Eye (tissue), 1 donor: ENCODE measurements at regions not wholly inside any gene's neighbourhood (a gene's known extent, or its start where the extent isn't known, plus 50 kb on each side); places are given as distances from the start of the nearest gene placed in this dataset.

ENCODE experiments used
- DNase-seq: peaks from one replicate; pipeline ENCODE4 v3.0.0-alpha.2; 2015

DNA sequence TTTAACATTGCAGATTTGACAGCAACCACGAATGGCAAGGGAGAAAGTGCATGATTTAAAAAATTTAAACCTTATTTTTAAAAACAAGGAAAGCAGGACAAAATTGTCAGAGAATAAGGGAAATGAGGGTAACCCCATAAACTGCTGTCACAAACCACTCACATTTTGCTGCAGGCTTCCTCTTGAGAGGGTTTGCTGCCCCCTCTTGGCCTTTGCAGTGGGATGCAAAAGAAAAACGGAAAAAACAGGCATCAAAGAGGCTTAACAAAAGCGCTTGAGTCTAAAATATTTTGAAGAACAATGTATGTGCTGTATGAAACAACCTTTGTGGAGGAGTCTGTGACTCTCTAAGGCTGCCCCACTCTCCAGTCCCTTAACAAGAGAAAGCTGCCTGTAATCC lies 91.6 kb downstream of the TMX3 start:
- peak; percentile 89 for DNase-seq

DNA sequence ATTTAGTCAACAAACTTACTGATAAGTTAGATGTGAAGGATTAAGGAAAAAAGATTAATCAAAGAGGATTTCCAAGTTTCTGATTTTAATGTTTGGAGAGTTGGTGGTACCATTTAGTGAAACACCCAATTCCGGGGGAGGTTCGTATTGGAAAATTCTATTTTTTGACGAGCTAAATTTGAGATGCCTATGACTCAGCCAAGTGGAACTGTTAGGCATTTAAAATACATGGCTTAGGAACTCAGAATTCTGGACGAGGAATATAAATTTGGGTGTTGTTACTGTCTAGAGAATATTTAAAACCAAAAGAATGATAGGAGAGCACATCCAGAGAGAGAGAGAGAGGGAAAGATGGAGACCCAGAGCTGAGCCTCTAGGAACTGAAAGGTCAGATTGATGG lies 103.6 kb downstream of the TMX3 start:
- DNase-seq = no peak

DNA sequence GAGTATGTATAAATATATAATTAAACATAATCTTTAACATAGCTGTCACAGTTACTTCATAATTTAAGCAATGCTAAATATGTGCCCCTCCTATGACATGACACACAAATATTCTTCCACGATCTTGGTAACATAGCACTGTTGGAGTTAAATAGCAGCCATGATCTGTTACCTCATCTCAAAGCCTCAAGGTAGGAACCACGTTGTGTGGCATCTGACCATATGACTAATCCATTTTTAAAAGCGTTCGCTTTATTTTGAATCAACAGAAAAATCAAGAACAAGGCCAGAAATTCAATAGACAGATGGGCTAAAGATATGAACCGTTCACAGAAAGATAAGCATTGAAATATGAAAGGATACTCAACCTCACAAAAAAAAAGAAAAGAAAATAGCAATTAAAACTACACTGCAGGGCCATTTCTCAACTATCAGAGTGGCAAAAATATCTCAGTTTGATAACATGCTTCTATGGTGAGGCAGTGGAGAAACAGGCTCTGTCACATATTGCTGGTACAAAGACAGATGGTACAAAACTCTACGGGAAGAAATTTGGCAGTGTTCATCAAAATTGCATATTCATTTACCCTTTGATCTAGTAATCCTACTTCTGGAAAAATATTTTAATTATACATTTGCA lies 105.9 kb downstream of the TMX3 start:
- no peak for DNase-seq

DNA sequence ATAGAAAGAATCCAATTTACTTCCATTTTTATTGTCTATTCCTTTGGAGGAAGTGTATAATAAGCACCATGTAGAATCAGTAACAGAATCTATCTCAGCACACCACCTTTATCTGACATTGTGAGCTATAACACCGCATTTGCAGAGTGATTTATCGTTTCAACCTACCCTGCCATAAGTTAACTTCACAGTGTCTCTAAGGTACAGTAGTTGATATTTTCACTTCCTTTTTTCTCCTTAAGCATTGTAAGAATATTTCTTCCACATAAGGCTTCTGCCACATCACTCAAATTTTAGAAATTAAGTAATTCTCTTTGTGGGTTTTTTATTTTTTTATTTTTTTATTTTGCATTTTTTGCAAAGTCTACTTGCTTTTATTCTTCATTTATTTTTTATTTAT lies 107.1 kb downstream of the TMX3 start:
- DNase-seq = no peak

DNA sequence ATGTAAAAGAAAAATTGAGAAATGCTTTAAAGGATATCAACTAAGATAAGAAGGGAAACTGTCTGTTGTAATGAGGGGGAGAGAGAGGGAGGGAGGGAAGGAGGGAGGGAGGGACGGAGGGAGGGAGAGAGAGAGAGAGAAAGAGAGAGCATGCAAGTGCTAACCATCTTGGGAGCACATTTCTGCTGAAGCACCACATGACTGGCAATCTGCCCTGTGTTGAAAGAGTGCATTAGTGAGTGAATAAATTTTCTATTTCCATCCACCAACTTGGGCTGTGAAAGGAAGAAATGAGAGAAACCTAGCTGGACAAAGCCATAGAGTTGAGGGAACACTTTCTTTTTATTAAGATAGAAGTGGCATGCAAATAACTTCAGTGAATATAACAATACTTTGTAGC lies 110.7 kb downstream of the TMX3 start:
- DNase-seq = no peak

DNA sequence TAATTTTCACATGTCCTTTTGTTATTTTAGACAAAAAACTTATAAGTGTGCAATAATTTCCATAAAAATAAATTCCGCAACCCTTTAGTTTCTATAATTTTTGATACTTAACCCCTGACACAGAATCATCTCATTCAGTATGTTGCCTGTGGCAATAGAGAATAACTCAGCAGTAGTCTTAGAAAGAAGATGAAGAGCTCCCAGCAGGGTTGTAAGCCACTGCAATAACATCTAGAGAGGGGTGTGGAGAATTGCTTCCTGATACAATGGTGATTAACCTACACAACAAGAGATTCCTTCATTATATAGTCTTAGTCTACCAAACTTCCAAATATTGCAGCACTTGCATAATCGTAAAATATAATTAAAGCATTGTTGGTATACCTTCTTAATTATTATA lies 118.9 kb downstream of the TMX3 start:
- DNase-seq = no peak

DNA sequence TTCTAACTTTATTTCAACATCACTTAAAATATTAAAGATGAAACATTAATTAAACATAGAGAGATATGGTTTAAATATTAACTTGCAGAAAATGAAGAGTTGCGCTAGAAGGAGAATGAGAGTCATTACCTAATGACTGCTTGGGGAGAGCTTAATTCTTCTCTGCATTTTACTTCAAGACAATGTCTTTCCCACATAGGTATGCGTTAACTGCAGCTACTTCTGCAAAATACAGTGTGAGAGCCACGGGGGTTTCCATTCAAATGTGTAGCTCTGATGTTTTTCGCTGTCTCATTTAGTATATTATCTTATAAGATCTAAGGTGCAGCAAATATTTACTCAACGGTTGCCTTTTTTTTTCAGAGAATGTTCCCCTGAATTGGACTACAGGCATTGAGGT lies 126.7 kb downstream of the TMX3 start:
- DNase-seq = no peak

DNA sequence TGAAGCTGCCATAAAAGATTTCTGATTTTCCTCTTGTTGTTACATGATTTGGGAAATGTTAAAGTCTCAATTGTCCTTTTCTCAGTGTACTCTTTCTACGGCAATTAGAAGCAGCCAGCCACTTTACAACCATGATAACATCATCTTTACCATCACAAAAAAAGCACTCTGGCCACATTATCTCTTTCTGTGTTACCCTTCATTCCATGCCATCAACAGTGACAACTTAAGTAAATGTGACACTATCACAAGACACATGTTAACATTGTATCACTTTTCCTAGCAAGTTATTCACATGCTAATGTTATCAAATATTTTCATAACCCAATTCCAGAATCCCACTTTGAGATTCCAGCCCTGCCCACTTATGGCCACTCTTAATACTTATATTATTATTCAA lies 131.2 kb downstream of the TMX3 start:
- DNase-seq = no peak

DNA sequence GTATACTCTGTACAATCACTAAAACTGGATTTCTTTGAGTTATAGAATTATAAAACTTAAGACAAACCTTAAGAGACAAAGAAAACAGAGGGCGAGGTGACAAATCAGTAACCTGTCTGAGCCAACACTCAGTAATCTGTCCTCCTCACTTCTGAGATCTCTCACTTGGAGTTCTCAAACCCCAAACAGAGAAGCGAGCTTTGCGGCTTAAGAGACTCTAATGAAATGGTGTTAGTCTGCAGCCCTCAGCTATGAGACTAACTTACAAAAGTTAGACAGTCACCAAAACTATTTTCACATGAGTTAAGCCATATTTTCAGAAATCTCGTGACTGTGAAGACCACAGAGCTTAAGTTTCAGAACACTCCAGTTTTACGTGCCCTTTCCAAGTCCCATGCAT lies 140.6 kb downstream of the TMX3 start:
- no peak for DNase-seq

DNA sequence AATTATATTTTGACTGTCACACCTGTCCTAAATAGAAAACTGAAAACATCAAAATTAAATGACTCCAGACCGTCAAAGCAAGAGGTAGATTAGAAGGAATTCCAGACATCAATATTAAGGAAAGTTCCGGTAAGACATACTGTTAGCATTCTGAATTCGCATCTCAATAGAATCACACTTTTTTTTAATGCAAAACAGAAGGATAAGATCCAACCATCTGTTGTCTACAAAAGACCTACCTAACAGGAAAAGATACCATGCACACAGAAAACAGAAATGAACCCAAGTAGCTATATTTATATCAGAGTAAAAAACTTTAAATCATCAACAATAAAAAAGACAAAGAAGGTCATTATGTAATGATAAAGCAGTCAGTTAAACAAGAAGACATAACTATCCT lies 145.0 kb downstream of the TMX3 start:
- DNase-seq = no peak

DNA sequence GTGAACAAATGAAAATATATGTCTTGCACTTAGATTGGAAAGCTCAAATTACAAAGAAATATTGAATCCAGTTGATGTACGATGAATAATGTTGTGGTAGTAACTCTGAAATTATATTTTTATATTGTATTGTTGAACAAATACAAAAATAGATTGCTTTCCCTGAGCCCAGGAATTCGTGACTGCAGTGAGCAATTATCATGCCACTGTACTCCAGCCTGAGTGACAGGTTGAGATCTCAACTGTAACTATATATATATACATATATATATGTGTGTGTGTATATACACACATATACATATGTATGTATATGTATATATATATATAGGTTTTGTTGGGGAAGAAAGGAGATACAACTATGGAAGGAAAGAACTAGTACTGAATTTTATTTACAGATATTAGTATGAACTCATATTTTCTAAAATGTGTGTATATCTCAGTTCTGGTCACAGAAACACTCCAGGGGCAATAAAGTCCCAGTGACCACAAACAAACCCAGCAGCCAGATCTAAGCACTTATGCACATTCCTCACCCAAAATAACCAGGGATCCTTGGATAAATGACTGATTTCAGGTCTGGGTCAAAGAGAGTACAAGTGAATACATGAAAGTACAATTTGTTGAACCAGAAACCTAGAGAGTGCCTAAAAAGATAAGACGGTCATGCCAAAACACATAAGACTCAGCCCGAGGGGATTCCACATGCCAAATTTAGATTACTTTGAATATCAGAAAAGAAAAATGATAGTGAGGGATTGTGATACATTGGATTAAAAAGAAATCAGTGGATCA lies 146.3 kb downstream of the TMX3 start:
- DNase-seq = no peak

DNA sequence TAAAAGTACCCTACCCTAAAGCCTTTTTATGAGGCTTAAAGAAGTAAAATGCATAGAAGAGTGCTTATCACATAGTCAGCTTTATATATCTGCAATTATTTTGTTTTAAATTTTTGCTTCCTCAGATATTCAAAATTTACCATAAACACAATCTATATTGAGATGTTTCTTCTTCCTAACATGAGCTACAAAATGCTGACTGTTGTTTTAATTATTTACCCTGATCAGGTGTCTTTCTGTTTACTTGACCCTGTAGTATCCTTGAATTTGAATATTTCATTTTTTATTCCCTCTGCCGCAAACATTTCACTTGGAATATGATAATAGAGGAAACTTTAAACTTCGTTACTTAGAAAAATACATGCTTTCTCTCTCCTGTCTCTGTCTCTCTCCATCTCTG lies 147.9 kb downstream of the TMX3 start:
- no peak for DNase-seq

DNA sequence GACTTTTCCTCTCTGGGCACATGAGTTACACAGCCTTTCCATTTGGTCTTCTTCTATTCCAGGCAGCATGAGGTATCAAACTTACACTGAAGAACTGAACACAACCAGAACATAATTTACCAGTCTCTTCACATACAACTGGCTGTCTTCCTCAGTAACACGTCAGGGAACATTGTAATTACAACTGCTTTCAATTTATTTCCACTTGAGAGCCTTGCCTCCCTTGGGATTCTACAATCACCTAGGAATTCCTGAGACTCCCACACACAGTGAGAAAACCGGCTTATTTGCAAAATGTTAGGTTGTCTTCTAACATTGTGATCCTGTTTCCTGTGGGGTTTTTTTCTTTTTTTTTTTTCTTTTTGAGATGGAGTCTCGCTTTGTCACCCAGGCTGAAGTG lies 149.9 kb downstream of the TMX3 start:
- DNase-seq = peak; percentile 8

DNA sequence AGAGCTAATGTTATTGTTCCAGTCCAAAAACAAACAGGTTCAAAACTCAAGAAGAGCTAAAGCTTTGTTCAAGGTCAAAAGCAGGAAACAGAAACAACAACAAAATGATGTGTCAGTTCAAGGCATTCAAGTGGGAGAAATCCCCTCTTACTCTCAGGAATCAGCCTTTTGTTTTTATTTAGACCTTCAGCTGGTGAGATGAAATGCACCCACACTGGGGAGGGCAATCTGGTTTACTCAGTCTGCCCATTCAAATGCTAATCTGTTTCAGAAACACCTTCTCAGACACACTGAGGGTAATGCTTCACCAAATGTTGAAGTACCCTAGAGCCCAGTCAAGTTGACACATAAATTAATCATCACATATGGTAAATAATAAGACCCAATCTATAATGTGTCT lies 150.6 kb downstream of the TMX3 start:
- DNase-seq = no peak

DNA sequence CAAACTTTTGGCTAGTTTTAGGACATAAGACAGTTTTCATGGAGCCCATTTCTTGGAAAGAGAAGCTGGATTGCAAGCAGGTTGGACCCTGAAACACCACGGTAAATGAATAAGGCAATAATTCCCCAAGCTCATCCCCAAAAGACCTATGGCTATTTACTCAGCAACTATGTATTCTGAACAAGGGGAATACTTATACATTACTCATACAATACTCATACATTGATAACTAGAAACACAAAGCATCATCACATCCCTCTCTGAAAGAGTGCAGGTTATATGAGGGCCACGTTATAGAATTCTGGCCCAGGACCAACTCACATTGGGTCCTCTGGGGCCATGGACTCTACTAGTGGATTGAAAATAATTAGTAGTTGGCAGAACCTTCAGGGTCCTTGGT lies 154.8 kb downstream of the TMX3 start:
- DNase-seq = no peak

DNA sequence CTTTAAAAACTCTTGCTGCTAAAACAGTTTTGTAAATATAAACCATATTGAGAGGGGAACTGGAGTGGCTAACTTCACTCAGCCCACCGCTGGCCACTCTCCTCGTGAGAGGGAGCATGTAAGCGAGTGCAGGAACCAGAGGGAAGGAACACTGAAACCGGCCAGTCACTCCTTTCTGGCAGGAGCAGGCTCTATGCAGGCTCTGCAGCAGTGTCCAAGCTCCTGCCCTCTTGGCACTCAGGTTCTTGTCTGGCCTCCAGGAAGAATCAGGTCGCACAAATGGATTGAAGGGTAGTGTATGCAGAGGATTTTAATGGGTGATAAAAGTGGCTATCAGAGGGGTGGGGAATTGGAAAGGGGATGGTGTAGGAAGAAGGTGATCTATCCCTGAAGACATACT lies 157.7 kb downstream of the TMX3 start:
- DNase-seq = no peak

DNA sequence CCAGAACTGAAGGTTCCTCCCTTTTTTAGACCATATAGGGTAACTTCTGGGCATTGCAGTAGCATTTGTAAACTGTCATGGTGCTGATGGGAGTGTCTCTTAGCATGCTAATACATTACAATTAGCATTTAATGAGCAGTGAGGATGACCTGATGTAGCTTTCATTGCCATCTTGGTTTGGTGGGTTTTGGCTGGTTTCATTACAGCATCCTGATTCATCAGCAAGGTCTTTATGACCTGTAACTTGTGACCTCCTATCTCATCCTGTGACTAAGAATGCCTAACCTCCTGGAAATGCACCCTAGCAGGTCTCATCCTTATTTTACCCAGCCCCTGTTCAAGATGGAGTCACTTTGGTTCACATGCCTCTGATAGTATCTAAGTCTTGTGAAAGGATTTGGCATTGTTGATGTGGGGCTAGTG lies 159.0 kb downstream of the TMX3 start:
- no peak for DNase-seq

DNA sequence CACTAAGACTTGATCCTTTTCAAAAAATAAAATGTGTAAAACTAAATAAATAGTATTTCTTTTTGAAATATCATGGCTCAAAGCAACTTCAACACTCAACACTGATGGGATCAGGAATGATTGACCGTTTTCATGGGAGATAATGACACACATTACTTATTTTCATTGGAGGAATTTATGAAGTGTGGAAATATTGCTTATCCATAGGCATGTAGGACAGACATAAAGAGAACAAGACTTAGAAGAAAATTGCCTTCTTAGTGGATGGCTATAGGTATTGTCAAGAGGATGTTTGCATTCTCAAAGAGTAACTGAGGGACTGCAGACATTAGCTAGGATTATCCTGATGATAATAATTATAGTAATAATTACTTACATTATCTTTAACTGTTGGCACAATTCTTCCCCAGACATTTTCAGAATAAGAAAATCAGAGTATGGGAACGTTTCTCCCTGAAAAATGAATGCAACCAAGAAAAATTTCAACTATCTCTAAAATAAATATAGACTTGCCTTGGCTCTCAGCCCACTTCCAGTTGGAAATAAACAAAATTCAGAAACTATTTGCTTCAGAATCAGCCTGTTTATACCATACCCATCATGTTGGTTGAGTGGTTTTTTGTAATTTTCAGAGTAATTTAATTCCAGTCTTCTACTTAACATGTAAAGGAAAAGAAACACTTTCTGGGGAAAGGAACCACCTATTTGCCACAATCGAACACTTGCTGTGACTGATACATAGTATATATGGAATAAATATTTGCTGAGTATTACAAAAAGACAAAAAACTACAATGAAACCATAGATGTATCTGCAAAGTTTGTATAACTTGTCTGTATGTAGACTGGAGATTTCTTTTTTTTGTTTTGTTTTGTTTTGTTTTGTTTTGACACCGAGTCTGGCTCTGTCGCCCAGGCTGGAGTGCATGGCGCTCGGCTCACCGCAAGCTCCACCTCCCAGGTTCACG lies 165.7 kb downstream of the TMX3 start:
- DNase-seq = no peak

DNA sequence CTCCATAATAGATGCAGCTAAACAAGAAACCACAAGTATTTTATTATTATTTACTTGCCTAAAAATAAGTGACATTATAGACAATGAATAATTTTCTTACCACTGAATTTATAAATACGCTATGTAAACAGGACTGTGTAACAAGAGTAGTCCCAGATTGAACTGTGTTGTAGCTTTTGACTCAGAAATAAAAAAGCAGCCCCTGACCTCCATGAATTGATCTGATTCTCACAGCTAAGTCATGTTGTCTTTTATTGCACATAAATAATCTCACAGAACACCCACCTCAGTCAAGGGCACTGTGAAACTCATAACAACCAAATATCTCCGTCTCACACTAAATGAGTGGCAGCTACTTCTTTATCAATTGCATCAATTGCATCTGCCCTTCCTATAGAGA lies 171.6 kb downstream of the TMX3 start:
- DNase-seq = no peak

DNA sequence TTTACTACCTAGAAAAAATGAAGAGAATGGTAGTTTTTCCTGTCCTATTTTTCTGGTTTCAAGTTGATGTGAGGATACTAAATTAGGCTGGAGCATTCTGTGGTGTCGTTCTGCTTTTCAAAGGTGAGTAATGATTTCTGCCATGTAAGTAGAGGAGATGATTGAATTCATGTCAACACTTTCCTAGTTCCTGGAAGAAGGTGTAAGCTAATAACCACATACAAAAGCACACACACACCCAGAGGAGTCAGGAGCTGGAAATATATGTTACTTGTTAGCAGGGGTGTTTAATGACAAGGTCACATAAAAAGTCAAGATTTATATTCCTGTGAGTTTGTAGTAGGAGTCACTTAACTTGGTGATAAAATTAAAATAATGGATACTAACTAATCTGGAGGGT lies 172.1 kb downstream of the TMX3 start:
- DNase-seq = no peak

DNA sequence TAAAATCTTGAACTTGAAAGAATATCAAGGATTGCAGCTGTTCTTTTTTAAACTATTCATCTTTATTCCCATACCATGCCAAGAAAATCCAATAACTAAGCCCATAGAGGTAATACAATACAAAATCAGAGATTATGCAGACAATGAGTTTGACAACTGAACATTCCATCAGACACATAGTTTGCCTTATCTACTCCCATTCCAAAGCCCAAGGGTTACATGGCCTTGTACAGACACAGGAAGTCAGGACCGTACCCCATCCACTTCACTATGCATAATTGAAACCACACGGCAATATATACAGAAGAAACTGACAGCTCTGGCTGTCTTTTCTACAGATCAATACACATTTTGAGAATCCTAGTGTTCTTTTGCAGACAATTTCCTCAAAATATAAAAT lies 181.3 kb downstream of the TMX3 start:
- peak; percentile 17 for DNase-seq

DNA sequence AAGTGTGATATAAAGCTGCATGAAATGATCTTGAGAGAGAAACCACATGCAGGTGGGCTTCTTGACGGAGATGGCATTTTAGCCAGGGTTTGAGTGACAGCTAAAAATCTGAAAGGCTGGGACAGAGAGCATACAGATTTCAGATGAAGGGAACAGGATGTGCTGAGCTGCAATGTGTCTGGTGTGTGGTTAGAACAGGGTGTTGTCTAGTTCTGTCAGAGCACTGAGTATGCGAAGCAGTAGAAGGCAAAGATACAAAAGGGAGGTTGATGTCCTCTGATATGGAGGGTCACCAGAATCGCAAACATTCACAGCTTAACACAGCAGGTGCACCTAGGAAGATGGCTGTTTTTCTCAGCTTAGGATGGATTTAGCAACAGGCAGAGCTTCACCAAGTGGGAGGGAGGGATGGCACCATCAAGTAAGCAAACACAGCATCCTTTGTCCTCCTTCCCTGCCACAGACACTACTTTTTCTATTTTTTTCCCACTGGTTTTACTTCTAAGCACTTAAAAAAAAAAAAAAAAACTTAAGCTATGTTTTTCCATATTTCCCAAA lies 182.5 kb downstream of the TMX3 start:
- DNase-seq = no peak

DNA sequence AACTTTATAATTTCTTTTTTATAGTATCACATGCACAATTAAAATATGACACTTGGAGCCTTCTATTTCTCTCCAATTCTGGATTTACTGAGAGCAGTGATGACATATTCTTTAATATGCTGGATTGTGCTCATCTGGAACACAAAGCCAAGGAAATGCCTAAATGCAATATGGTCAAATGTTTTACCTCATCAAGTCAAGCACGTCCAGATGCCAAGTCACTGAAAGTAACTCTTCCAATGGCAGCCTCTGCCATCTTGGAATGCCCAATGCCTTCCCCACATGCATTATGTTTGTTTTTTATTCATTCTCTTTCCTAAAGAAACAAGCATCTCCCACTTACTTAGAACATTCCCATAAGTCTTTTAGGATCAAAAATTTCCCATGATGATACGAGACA lies 189.8 kb downstream of the TMX3 start:
- DNase-seq = no peak
